ENCODE measurements at regions not wholly inside any gene's neighbourhood (a gene's known extent, or its start where the extent isn't known, plus 50 kb on each side); places are given as distances from the start of the nearest gene placed in this dataset.

- WGBS, 2 donors: 59 to 76% methylated on average over 14 of the region's 14 CpGs
- no peak overlapping the region for H3K9ac ChIP-seq (ENCODE audit: insufficient read depth in 1 of 2, low read length in 2 of 2)
- no peaks in the 10 kb centered on the region for H3K36me3 ChIP-seq (ENCODE audit: control insufficient read depth in 4 of 4, insufficient read depth in 4 of 4, low read length in 4 of 4)
- TF ChIP-seq CTCF (IDR thresholded peaks at IDR 0.05; ENCODE audit: control extremely low read depth, extremely low read depth): no peak
- H3K4me3 ChIP-seq: no peak overlapping the region
- H3K27me3 ChIP-seq (ENCODE audit: control insufficient read depth in 3 of 3, insufficient read depth in 3 of 3, low read length in 2 of 3): no peaks in the 10 kb centered on the region
- H3K4me1 ChIP-seq (ENCODE audit: control insufficient read depth in 5 of 5, insufficient read depth in 5 of 5, low read length in 5 of 5): peaks cover 0 to 40% (median 9%) of the 10 kb centered on the region in 5 donors
- H3K9me3 ChIP-seq (ENCODE audit: control insufficient read depth in 4 of 4, insufficient read depth in 3 of 4, low read length in 3 of 4): no peaks in the 10 kb centered on the region
- H3K27ac ChIP-seq (ENCODE audit: low read depth in 1 of 2, low read length in 1 of 2): no peak overlapping the region
- ATAC-seq (ENCODE audit: insufficient read depth, low FRiP score) (no peak), DNase-seq (peak; percentile 68 to 90 (median 75))
Observed at GRCh38 chr7:47638679-47639315, 56.9 kb upstream of the TNS3 start.

- Histone ChIP-seq H3K27ac (ENCODE audit: low read depth in 1 of 2, low read length in 1 of 2) (peak overlapping the region in 1 of 2 donors; percentile 47), H3K4me1 (ENCODE audit: control insufficient read depth in 5 of 5, insufficient read depth in 5 of 5, low read length in 5 of 5) (peaks cover 0 to 40% (median 9%) of the 10 kb centered on the region in 5 donors), H3K9ac (ENCODE audit: insufficient read depth in 1 of 2, low read length in 2 of 2) (no peak overlapping the region), H3K36me3 (ENCODE audit: control insufficient read depth in 4 of 4, insufficient read depth in 4 of 4, low read length in 4 of 4) (no peaks in the 10 kb centered on the region), H3K27me3 (ENCODE audit: control insufficient read depth in 3 of 3, insufficient read depth in 3 of 3, low read length in 2 of 3) (no peaks in the 10 kb centered on the region), H3K4me3 (no peak overlapping the region), H3K9me3 (ENCODE audit: control insufficient read depth in 4 of 4, insufficient read depth in 3 of 4, low read length in 3 of 4) (no peaks in the 10 kb centered on the region)
- TF ChIP-seq CTCF (IDR thresholded peaks at IDR 0.05; ENCODE audit: control extremely low read depth, extremely low read depth): no peak
- ATAC-seq (ENCODE audit: insufficient read depth, low FRiP score) (no peak), DNase-seq (peak; percentile 34 to 65 (median 44))
- WGBS, 2 donors: 73 to 81% methylated on average over 20 of the region's 20 CpGs
Observed at GRCh38 chr7:47636433-47637175, 54.7 kb upstream of the TNS3 start.

- ATAC-seq (ENCODE audit: insufficient read depth, low FRiP score) (no peak), DNase-seq (no peak)
- Histone ChIP-seq H3K36me3 (ENCODE audit: control insufficient read depth in 4 of 4, insufficient read depth in 4 of 4, low read length in 4 of 4) (no peaks in the 10 kb centered on the region), H3K27ac (ENCODE audit: low read depth in 1 of 2, low read length in 1 of 2) (peak overlapping the region in 1 of 2 donors; percentile 47), H3K9me3 (ENCODE audit: control insufficient read depth in 4 of 4, insufficient read depth in 3 of 4, low read length in 3 of 4) (no peaks in the 10 kb centered on the region), H3K27me3 (ENCODE audit: control insufficient read depth in 3 of 3, insufficient read depth in 3 of 3, low read length in 2 of 3) (no peaks in the 10 kb centered on the region), H3K9ac (ENCODE audit: insufficient read depth in 1 of 2, low read length in 2 of 2) (no peak overlapping the region), H3K4me3 (no peak overlapping the region), H3K4me1 (ENCODE audit: control insufficient read depth in 5 of 5, insufficient read depth in 5 of 5, low read length in 5 of 5) (peaks cover 0 to 40% (median 9%) of the 10 kb centered on the region in 5 donors)
- 48 to 60% methylated on average over 4 of the region's 4 CpGs for WGBS, 2 donors
- TF ChIP-seq CTCF (IDR thresholded peaks at IDR 0.05; ENCODE audit: control extremely low read depth, extremely low read depth): no peak
Observed at GRCh38 chr7:47636081-47636432, 54.1 kb upstream of the TNS3 start.

All from lung (tissue), 11 donors.